Stimulated activated effector memory CD8-positive, alpha-beta T cell treated with anti-CD3 and anti-CD28 coated beads, Interleukin-12 subunit alpha, Interleukin-12 subunit beta, amount 100 ng/mL, for 72 hours (primary cell): ENCODE measurements at regions not wholly inside any gene's neighbourhood (a gene's known extent, or its start where the extent isn't known, plus 50 kb on each side); places are given as distances from the start of the nearest gene placed in this dataset.
"Not testable (repeated sequence)": the region's sequence is repeated elsewhere in the genome, so short reads cannot be mapped to it uniquely, and the experiment has no call there.

Experiments used
- ATAC-seq: fragments of 150-1000 bp; cut with Tn5 transposase; 2 replicates; pipeline ENCODE4 v1.10.0; 2021
- DNase-seq, 2 donors: peaks; one replicate each; pipeline ENCODE4 v3.0.0; 2021 to 2022; ENCODE audit warnings: low spot score in 2 of 2
- H3K27ac Mint-ChIP-seq: one replicate; pipeline ENCODE4 v1.8.0; 2022; ENCODE audit warnings: mild to moderate bottlenecking, mixed read lengths
- H3K36me3 Mint-ChIP-seq: one replicate; pipeline ENCODE4 v1.8.0; 2022; ENCODE audit warnings: mild to moderate bottlenecking, mixed read lengths
- H3K4me1 Mint-ChIP-seq: one replicate; pipeline ENCODE4 v1.8.0; 2022; ENCODE audit warnings: mixed read lengths
- H3K4me3 Mint-ChIP-seq: one replicate; pipeline ENCODE4 v1.8.0; 2022; ENCODE audit warnings: mild to moderate bottlenecking, mixed read lengths
- H3K9me3 Mint-ChIP-seq: one replicate; pipeline ENCODE4 v1.8.0; 2022; ENCODE audit warnings: mixed read lengths

GRCh38 chr10:33876584-33877400 is 542.3 kb upstream of the NRP1 start:
- DNase-seq, result no peak
- Mint-ChIP-seq H3K9me3 (peaks cover 3% of the 10 kb centered on the region), H3K4me1 (no peaks in the 10 kb centered on the region), H3K27ac (no peak overlapping the region), H3K4me3 (no peak overlapping the region), H3K36me3 (no peaks in the 10 kb centered on the region)
- no peak for ATAC-seq

GRCh38 chr10:33875924-33876583 is 541.6 kb upstream of the NRP1 start:
- Mint-ChIP-seq H3K27ac (no peak overlapping the region), H3K4me1 (no peaks in the 10 kb centered on the region), H3K36me3 (no peaks in the 10 kb centered on the region), H3K4me3 (no peak overlapping the region), H3K9me3 (peaks cover 3% of the 10 kb centered on the region)
- DNase-seq, result no peak
- ATAC-seq, result no peak

- no peaks in the 10 kb centered on the region for H3K36me3 Mint-ChIP-seq
- no peak for DNase-seq
- H3K4me1 Mint-ChIP-seq, result no peaks in the 10 kb centered on the region
- ATAC-seq, result no peak
- H3K9me3 Mint-ChIP-seq, result peaks cover 3% of the 10 kb centered on the region
- no peak overlapping the region for H3K4me3 Mint-ChIP-seq
- no peak overlapping the region for H3K27ac Mint-ChIP-seq
These were observed 536.8 kb upstream of the NRP1 start for GRCh38 chr10:33871061-33871956.

GRCh38 chr10:33869481-33869880 is 535.0 kb upstream of the NRP1 start:
- H3K9me3 Mint-ChIP-seq, result peaks cover 3% of the 10 kb centered on the region
- H3K27ac Mint-ChIP-seq, result no peak overlapping the region
- DNase-seq (no peak), ATAC-seq (no peak)
- H3K4me1 Mint-ChIP-seq, result no peaks in the 10 kb centered on the region
- no peak overlapping the region for H3K4me3 Mint-ChIP-seq
- no peaks in the 10 kb centered on the region for H3K36me3 Mint-ChIP-seq

GRCh38 chr10:33869028-33869427 is 534.6 kb upstream of the NRP1 start:
- peaks cover 3% of the 10 kb centered on the region for H3K9me3 Mint-ChIP-seq
- H3K4me1 Mint-ChIP-seq, result no peaks in the 10 kb centered on the region
- H3K27ac Mint-ChIP-seq, result no peak overlapping the region
- no peaks in the 10 kb centered on the region for H3K36me3 Mint-ChIP-seq
- no peak overlapping the region for H3K4me3 Mint-ChIP-seq
- ATAC-seq (no peak), DNase-seq (no peak)

- not testable (repeated sequence) for DNase-seq, ATAC-seq, H3K36me3 Mint-ChIP-seq, H3K27ac Mint-ChIP-seq, H3K4me3 Mint-ChIP-seq, H3K9me3 Mint-ChIP-seq, H3K4me1 Mint-ChIP-seq
These were observed 532.8 kb upstream of the NRP1 start for GRCh38 chr10:33867199-33867789.

- Mint-ChIP-seq H3K27ac (no peak overlapping the region), H3K4me1 (no peaks in the 10 kb centered on the region), H3K4me3 (no peak overlapping the region), H3K36me3 (no peaks in the 10 kb centered on the region), H3K9me3 (no peaks in the 10 kb centered on the region)
- DNase-seq (no peak), ATAC-seq (no peak)
These were observed 528.9 kb upstream of the NRP1 start for GRCh38 chr10:33863352-33863751.

- Mint-ChIP-seq H3K9me3 (no peaks in the 10 kb centered on the region), H3K4me3 (no peak overlapping the region), H3K36me3 (no peaks in the 10 kb centered on the region), H3K27ac (no peak overlapping the region), H3K4me1 (no peaks in the 10 kb centered on the region)
- no peak for DNase-seq
- ATAC-seq, result no peak
These were observed 528.2 kb upstream of the NRP1 start for GRCh38 chr10:33862536-33863105.

GRCh38 chr10:33861833-33862232 is 527.4 kb upstream of the NRP1 start:
- no peaks in the 10 kb centered on the region for H3K9me3 Mint-ChIP-seq

GRCh38 chr10:33861016-33861704 is 526.7 kb upstream of the NRP1 start:
- H3K4me3 Mint-ChIP-seq, result no peak overlapping the region
- DNase-seq, result no peak
- H3K36me3 Mint-ChIP-seq, result no peaks in the 10 kb centered on the region
- no peak overlapping the region for H3K27ac Mint-ChIP-seq
- H3K9me3 Mint-ChIP-seq, result no peaks in the 10 kb centered on the region
- no peak for ATAC-seq
- H3K4me1 Mint-ChIP-seq, result no peaks in the 10 kb centered on the region

More at GRCh38 chr10:33861833-33862232, 527.4 kb upstream of the NRP1 start:
- Mint-ChIP-seq H3K36me3 (no peaks in the 10 kb centered on the region), H3K4me3 (no peak overlapping the region), H3K27ac (no peak overlapping the region), H3K4me1 (no peaks in the 10 kb centered on the region)
- no peak for DNase-seq
- no peak for ATAC-seq

GRCh38 chr10:33860552-33860951 is 526.1 kb upstream of the NRP1 start:
- H3K27ac Mint-ChIP-seq, result no peak overlapping the region
- no peak for ATAC-seq
- H3K4me1 Mint-ChIP-seq, result no peaks in the 10 kb centered on the region
- DNase-seq, result no peak
- no peaks in the 10 kb centered on the region for H3K9me3 Mint-ChIP-seq
- no peaks in the 10 kb centered on the region for H3K36me3 Mint-ChIP-seq
- no peak overlapping the region for H3K4me3 Mint-ChIP-seq

- H3K27ac Mint-ChIP-seq, result no peak overlapping the region
- H3K36me3 Mint-ChIP-seq, result no peaks in the 10 kb centered on the region
- H3K4me3 Mint-ChIP-seq, result no peak overlapping the region
- H3K4me1 Mint-ChIP-seq, result no peaks in the 10 kb centered on the region
- ATAC-seq (no peak), DNase-seq (no peak)
- H3K9me3 Mint-ChIP-seq, result no peaks in the 10 kb centered on the region
These were observed 525.0 kb upstream of the NRP1 start for GRCh38 chr10:33859319-33860022.

GRCh38 chr10:33858326-33858725 is 523.9 kb upstream of the NRP1 start:
- Mint-ChIP-seq H3K36me3 (no peaks in the 10 kb centered on the region), H3K27ac (no peak overlapping the region), H3K9me3 (no peaks in the 10 kb centered on the region), H3K4me1 (no peaks in the 10 kb centered on the region), H3K4me3 (no peak overlapping the region)
- no peak for DNase-seq
- ATAC-seq, result no peak

GRCh38 chr10:33853221-33853620 is 518.8 kb upstream of the NRP1 start:
- not testable (repeated sequence) for H3K4me3 Mint-ChIP-seq, ATAC-seq, H3K4me1 Mint-ChIP-seq, DNase-seq, H3K27ac Mint-ChIP-seq, H3K36me3 Mint-ChIP-seq, H3K9me3 Mint-ChIP-seq
